OCI-LY3 (cell line): ENCODE measurements at regions not wholly inside any gene's neighbourhood (a gene's known extent, or its start where the extent isn't known, plus 50 kb on each side); places are given as distances from the start of the nearest gene placed in this dataset.
A peak's percentile ranks its signal among the peaks of the same experiment; 100 is the strongest.

ENCODE experiments used
- H2AFZ ChIP-seq: fragments of 200-600, 300-600 bp; shearing (Covaris generic); 2 replicates; pipeline ENCODE4 v1.6.0; 2014; ENCODE audit warnings: antibody characterized with exemption, low read depth, low read length
- H3K27ac ChIP-seq: fragments of 200-600, 300-600 bp; sonication (generic); 2 replicates; pipeline ENCODE4 v1.5.1; 2014; ENCODE audit warnings: mild to moderate bottlenecking, low read length, moderate library complexity, mixed read lengths
- H3K27me3 ChIP-seq: fragments of 200-600, 300-600 bp; sonication (generic); 2 replicates; pipeline ENCODE4 v1.6.1; 2014; ENCODE audit warnings: low read depth, low read length, mixed read lengths
- H3K36me3 ChIP-seq: fragments of 200-600, 300-600 bp; sonication (generic); replicated peaks from 2 replicates; pipeline ENCODE3; 2014; ENCODE audit warnings: low read depth, low read length, mixed read lengths
- H3K4me1 ChIP-seq: fragments of 300-600, 200-600 bp; sonication (generic); 2 replicates; pipeline ENCODE4 v1.6.1; 2014; ENCODE audit warnings: low read length, mixed read lengths
- H3K4me2 ChIP-seq: fragments of 200-600, 300-600 bp; sonication (generic); 2 replicates; pipeline ENCODE4 v1.6.1; 2014; ENCODE audit warnings: low read length, mixed read lengths
- H3K4me3 ChIP-seq: fragments of 300-600, 200-600 bp; sonication (generic); 2 replicates; pipeline ENCODE4 v1.5.1; 2014; ENCODE audit warnings: antibody characterized with exemption, mild to moderate bottlenecking, low read length, moderate library complexity
- H3K79me2 ChIP-seq: fragments of 300-600, 200-600 bp; shearing (Covaris generic); 2 replicates; pipeline ENCODE4 v1.6.1; 2014; ENCODE audit warnings: mild to moderate bottlenecking, low read length, mixed read lengths
- H3K9ac ChIP-seq: fragments of 300-600, 200-600 bp; shearing (Covaris generic); 2 replicates; pipeline ENCODE4 v1.6.0; 2014; ENCODE audit warnings: mild to moderate bottlenecking, low read length, moderate library complexity
- H3K9me3 ChIP-seq: fragments of 200-600, 300-600 bp; shearing (Covaris generic); 2 replicates; pipeline ENCODE4 v1.6.1; 2014; ENCODE audit warnings: low read length, mixed read lengths; ENCODE audit not compliant: insufficient read depth
- H4K20me1 ChIP-seq: fragments of 200-600, 300-600 bp; sonication (generic); 2 replicates; pipeline ENCODE4 v1.6.1; 2016; ENCODE audit warnings: low read length, mixed read lengths; ENCODE audit not compliant: insufficient read depth
- CTCF ChIP-seq: fragments of 200-600, 300-600 bp; sonication (generic); IDR thresholded peaks from 2 replicates; pipeline ENCODE4 v1.5.1; 2014; ENCODE audit warnings: antibody characterized with exemption, low read length, low read depth
- EZH2phosphoT487 ChIP-seq: fragments of 200-600 bp; shearing (Covaris generic); IDR thresholded peaks from 2 replicates; pipeline ENCODE4 v1.6.1; 2018; ENCODE audit warnings: antibody characterized with exemption, mixed run types, low read depth

GRCh38 chr6:100103194-100103593, 109.2 kb upstream of the MCHR2 start:
- Histone ChIP-seq H3K9ac (no peak overlapping the region), H3K9me3 (no peaks in the 10 kb centered on the region), H3K4me2 (no peak overlapping the region), H3K36me3 (no peaks in the 10 kb centered on the region), H2AFZ (no peak overlapping the region), H4K20me1 (no peaks in the 10 kb centered on the region), H3K27ac (no peak overlapping the region), H3K4me1 (peaks cover 24% of the 10 kb centered on the region), H3K4me3 (no peak overlapping the region), H3K27me3 (no peaks in the 10 kb centered on the region), H3K79me2 (no peaks in the 10 kb centered on the region)
- no peak for TF ChIP-seq CTCF
- TF ChIP-seq EZH2phosphoT487 = no peak

GRCh38 chr6:100101644-100102043, 107.6 kb upstream of the MCHR2 start:
- Histone ChIP-seq H3K4me2 (no peak overlapping the region), H3K4me1 (peaks cover 17% of the 10 kb centered on the region), H2AFZ (no peak overlapping the region), H4K20me1 (no peaks in the 10 kb centered on the region), H3K79me2 (no peaks in the 10 kb centered on the region), H3K36me3 (no peaks in the 10 kb centered on the region), H3K9ac (no peak overlapping the region), H3K9me3 (no peaks in the 10 kb centered on the region), H3K27ac (no peak overlapping the region), H3K27me3 (no peaks in the 10 kb centered on the region), H3K4me3 (no peak overlapping the region)
- no peak for TF ChIP-seq EZH2phosphoT487
- TF ChIP-seq CTCF = no peak

DNA sequence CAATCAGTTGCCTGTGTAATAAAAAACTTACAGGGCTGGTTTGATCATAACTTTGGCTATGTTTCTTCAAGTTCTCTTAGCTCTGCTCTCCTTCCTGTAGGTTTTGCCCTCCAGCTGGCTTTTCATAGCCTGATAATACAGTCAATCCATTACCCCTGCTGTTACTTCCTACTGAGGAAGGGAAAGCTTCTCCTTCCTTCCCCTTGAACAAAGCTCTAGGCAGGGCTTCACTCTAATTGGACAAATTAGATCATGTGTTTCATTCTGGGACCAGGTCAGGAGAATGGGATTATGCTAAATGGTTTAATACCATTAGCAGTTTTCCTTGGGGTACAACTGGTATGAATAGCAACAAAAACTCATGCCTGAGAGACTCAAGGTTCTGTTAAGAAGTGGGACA, 106.8 kb upstream of the MCHR2 start:
- no peaks in the 10 kb centered on the region for H4K20me1 ChIP-seq
- H3K36me3 ChIP-seq = no peaks in the 10 kb centered on the region
- no peak overlapping the region for H3K4me2 ChIP-seq
- H3K4me1 ChIP-seq = peaks cover 12% of the 10 kb centered on the region
- H2AFZ ChIP-seq = no peak overlapping the region
- no peak overlapping the region for H3K27ac ChIP-seq
- H3K4me3 ChIP-seq = no peak overlapping the region
- no peak for TF ChIP-seq CTCF
- no peak for TF ChIP-seq EZH2phosphoT487
- H3K27me3 ChIP-seq = no peaks in the 10 kb centered on the region
- no peaks in the 10 kb centered on the region for H3K79me2 ChIP-seq
- H3K9ac ChIP-seq = no peak overlapping the region
- no peaks in the 10 kb centered on the region for H3K9me3 ChIP-seq

GRCh38 chr6:100099189-100100074, 105.4 kb upstream of the MCHR2 start:
- Histone ChIP-seq H4K20me1 (no peaks in the 10 kb centered on the region), H3K4me3 (no peak overlapping the region), H2AFZ (peak overlapping the region; percentile 46; the same call in 1 of the 2 replicates), H3K9me3 (no peaks in the 10 kb centered on the region), H3K4me2 (peak overlapping the region; percentile 32; the same call in 1 of the 2 replicates), H3K4me1 (no peaks in the 10 kb centered on the region), H3K27ac (no peak overlapping the region), H3K9ac (no peak overlapping the region), H3K27me3 (no peaks in the 10 kb centered on the region), H3K36me3 (no peaks in the 10 kb centered on the region), H3K79me2 (no peaks in the 10 kb centered on the region)
- TF ChIP-seq EZH2phosphoT487 = no peak
- TF ChIP-seq CTCF = peak; percentile 62
